SKM-1 (cell line): ENCODE measurements at regions not wholly inside any gene's neighbourhood (a gene's known extent, or its start where the extent isn't known, plus 50 kb on each side); places are given as distances from the start of the nearest gene placed in this dataset.
A peak's percentile ranks its signal among the peaks of the same experiment; 100 is the strongest.

ENCODE experiments used
- DNase-seq: peaks from one replicate; lab custom pipeline; 2025; ENCODE audit not compliant: unreplicated experiment; lab: John Stamatoyannopoulos, UW

GRCh38 chr3:9301091-9301490, 51.6 kb upstream of the SRGAP3 start:
- DNase-seq = no peak

DNA sequence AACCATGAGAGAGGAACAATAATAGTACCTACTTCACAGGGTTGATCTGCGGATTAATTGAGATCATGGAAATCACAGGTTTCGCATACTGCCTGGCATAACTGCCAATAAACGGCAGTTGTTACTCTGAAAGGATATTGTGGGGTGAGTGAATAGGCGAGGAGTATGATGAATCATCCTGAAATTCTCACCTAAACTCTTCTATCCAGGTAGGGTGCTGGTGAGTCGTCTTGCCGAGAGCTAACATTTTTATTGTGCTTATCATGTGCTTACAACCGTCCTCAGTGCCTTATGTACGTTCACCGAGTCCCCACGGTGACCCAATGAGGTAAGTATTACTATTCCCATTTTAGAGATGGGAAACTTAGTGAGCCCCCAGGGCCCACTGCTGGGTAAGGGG, 52.4 kb upstream of the SRGAP3 start:
- no peak for DNase-seq

- peak; percentile 63 for DNase-seq
These were observed 53.2 kb upstream of the SRGAP3 start for GRCh38 chr3:9302425-9303181.

DNA sequence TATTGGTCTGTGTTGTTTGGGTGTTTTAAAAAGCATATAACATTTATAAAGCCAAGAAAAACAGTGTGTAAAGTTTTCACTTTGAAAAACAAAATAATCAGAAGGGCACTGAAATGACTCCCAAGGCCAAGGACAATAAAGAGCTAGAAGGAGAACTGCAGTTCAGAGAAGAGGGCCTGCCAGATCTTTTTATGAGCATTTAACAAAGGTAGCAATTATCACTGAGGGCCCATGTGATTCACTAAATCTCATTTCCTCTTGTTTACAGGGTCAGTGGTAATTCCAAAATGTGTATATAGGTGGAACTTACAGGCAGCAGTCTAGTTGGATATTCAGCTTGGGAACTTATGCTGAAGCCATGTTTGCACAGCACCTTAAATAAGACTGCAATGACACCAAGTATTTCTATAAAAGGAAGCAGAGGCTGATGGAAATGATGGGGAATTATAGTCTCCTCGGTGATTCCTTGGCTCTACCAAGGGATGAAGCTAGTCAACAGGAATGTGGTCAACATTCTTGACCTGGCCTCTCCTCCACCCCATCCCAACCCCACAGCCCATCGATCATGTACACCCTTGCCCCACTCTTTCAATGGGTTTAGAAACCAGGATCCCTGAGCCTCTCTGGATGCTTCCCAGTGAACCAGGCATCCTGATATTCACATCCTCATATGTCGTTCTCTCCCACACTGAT, 54.4 kb upstream of the THUMPD3 start:
- no peak for DNase-seq

DNA sequence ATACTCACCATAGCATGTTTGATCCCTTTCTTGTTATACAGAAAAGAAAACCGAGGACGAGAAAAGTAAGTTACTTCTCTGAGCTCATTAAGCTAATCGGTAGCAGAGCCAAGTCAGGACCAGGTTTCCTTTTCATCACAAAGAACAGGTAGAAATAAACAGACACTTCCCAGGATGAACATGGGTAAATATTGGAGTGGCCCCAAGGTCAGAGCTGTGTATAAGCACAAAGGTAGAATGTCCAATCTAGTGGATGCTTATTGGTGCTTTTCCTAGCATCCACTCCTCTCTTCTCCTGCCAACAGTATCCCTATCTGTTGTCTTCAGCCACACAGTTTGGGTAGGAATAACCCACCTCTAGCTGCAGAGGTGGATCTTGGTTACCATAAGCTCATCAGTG, 52.8 kb upstream of the THUMPD3 start:
- no peak for DNase-seq

- no peak for DNase-seq
These were observed 51.6 kb upstream of the THUMPD3 start for GRCh38 chr3:9311228-9311627.
